ENCODE measurements at regions not wholly inside any gene's neighbourhood (a gene's known extent, or its start where the extent isn't known, plus 50 kb on each side); places are given as distances from the start of the nearest gene placed in this dataset.

DNA sequence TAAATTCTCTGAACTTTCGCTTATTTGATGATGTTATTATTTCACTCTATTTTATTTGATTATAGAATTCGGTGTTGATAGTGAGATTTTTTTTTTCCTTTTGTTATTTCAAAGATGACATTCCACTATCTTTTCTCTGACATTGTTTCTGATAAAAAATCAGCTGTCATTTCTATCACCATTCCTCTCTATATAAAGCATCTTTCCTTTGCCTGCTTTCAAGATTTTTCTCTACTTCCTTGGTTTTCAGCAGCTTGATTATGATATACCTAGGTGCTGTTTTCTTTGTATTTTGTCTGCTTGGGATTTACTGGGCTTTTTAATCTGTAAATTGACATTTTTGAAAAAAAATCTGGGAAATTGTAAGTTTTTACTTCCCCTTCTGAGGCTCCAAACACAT, 344.0 kb downstream of the HLX start:
- TF ChIP-seq, protein P1, sequence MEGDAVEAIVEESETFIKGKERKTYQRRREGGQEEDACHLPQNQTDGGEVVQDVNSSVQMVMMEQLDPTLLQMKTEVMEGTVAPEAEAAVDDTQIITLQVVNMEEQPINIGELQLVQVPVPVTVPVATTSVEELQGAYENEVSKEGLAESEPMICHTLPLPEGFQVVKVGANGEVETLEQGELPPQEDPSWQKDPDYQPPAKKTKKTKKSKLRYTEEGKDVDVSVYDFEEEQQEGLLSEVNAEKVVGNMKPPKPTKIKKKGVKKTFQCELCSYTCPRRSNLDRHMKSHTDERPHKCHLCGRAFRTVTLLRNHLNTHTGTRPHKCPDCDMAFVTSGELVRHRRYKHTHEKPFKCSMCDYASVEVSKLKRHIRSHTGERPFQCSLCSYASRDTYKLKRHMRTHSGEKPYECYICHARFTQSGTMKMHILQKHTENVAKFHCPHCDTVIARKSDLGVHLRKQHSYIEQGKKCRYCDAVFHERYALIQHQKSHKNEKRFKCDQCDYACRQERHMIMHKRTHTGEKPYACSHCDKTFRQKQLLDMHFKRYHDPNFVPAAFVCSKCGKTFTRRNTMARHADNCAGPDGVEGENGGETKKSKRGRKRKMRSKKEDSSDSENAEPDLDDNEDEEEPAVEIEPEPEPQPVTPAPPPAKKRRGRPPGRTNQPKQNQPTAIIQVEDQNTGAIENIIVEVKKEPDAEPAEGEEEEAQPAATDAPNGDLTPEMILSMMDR (optimal IDR thresholded peaks at IDR 0.05 in 1 of 3, IDR thresholded peaks at IDR 0.05 in 1 of 3, conservative IDR thresholded peaks at IDR 0.05 in 1 of 3; ENCODE audit: extremely low read depth in 1 of 3, insufficient read depth in 2 of 3, low read length in 3 of 3) = no peak
- no peak for TF ChIP-seq EZH2 (IDR thresholded peaks at IDR 0.05; ENCODE audit: low read length)
